ENCODE measurements at regions not wholly inside any gene's neighbourhood (a gene's known extent, or its start where the extent isn't known, plus 50 kb on each side); places are given as distances from the start of the nearest gene placed in this dataset.
A peak's percentile ranks its signal among the peaks of the same experiment; 100 is the strongest.

DNA sequence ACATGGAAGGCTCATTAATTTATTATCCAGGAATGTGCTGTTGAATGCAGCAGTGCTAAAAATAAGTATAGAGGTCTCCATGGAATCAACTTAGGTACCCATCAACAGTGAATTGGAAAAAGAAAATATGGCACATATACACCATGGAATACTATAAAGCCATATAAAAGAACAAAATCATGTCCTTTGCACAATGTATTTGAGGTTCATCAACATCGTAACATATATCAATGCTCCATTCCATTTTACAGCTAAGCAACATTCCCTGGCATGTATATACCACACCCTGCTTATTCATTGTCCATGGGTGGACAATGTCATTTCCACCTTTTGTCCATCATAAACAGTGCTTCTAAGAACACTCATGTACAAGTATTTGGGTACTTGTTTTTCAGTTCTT lies 147.8 kb upstream of the RASSF8 start:
- DNase-seq = no peak
- TF ChIP-seq, protein P1, sequence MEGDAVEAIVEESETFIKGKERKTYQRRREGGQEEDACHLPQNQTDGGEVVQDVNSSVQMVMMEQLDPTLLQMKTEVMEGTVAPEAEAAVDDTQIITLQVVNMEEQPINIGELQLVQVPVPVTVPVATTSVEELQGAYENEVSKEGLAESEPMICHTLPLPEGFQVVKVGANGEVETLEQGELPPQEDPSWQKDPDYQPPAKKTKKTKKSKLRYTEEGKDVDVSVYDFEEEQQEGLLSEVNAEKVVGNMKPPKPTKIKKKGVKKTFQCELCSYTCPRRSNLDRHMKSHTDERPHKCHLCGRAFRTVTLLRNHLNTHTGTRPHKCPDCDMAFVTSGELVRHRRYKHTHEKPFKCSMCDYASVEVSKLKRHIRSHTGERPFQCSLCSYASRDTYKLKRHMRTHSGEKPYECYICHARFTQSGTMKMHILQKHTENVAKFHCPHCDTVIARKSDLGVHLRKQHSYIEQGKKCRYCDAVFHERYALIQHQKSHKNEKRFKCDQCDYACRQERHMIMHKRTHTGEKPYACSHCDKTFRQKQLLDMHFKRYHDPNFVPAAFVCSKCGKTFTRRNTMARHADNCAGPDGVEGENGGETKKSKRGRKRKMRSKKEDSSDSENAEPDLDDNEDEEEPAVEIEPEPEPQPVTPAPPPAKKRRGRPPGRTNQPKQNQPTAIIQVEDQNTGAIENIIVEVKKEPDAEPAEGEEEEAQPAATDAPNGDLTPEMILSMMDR (IDR thresholded peaks at IDR 0.05) = no peak
- Mint-ChIP-seq H3K9me3 (peaks cover 11% of the 10 kb centered on the region), H3K27me3 (no peaks in the 10 kb centered on the region), H3K36me3 (ENCODE audit: low read depth) (no peaks in the 10 kb centered on the region), H3K4me3 (no peak overlapping the region), H3K4me1 (ENCODE audit: low read depth) (peaks cover 16% of the 10 kb centered on the region), H3K27ac (no peak overlapping the region)
- no peak for ATAC-seq
- intact Hi-C loops (cut with micrococcal nuclease) = no loop called here
- POLR2A ChIA-PET = no interaction called here
- CTCF ChIA-PET = no interaction called here

- H3K4me3 Mint-ChIP-seq = no peak overlapping the region
- CTCF ChIA-PET = no interaction called here
- intact Hi-C loops (cut with micrococcal nuclease) = no loop called here
- no peak overlapping the region for H3K27ac Mint-ChIP-seq
- TF ChIP-seq, protein P1 (IDR thresholded peaks at IDR 0.05) = no peak
- POLR2A ChIA-PET = no interaction called here
- ATAC-seq (peak; percentile 47), DNase-seq (peak; percentile 35)
- no peaks in the 10 kb centered on the region for H3K36me3 Mint-ChIP-seq (ENCODE audit: low read depth)
- H3K9me3 Mint-ChIP-seq = peaks cover 11% of the 10 kb centered on the region
- peaks cover 6% of the 10 kb centered on the region for H3K4me1 Mint-ChIP-seq (ENCODE audit: low read depth)
- no peaks in the 10 kb centered on the region for H3K27me3 Mint-ChIP-seq
Observed at GRCh38 chr12:25811656-25812126, 146.8 kb upstream of the RASSF8 start.

GRCh38 chr12:25812295-25812694 lies 146.2 kb upstream of the RASSF8 start:
- H3K36me3 Mint-ChIP-seq (ENCODE audit: low read depth) = no peaks in the 10 kb centered on the region
- H3K27ac Mint-ChIP-seq = no peak overlapping the region
- no peak overlapping the region for H3K4me3 Mint-ChIP-seq
- H3K27me3 Mint-ChIP-seq = no peaks in the 10 kb centered on the region
- ATAC-seq (no peak), DNase-seq (no peak)
- H3K9me3 Mint-ChIP-seq = peaks cover 11% of the 10 kb centered on the region
- ChIA-PET CTCF (no interaction called here), POLR2A (no interaction called here)
- intact Hi-C loops (cut with micrococcal nuclease) = no loop called here
- TF ChIP-seq, protein P1 (IDR thresholded peaks at IDR 0.05) = no peak
- H3K4me1 Mint-ChIP-seq (ENCODE audit: low read depth) = peaks cover 4% of the 10 kb centered on the region

- H3K4me1 Mint-ChIP-seq (ENCODE audit: low read depth) = peaks cover 4% of the 10 kb centered on the region
- ChIA-PET CTCF (no interaction called here), POLR2A (no interaction called here)
- H3K27ac Mint-ChIP-seq = no peak overlapping the region
- peaks cover 9% of the 10 kb centered on the region for H3K9me3 Mint-ChIP-seq
- intact Hi-C loops (cut with micrococcal nuclease) = no loop called here
- no peaks in the 10 kb centered on the region for H3K36me3 Mint-ChIP-seq (ENCODE audit: low read depth)
- TF ChIP-seq, protein P1 (IDR thresholded peaks at IDR 0.05) = no peak
- no peak overlapping the region for H3K4me3 Mint-ChIP-seq
- no peaks in the 10 kb centered on the region for H3K27me3 Mint-ChIP-seq
- no peak for ATAC-seq
- no peak for DNase-seq
Observed at GRCh38 chr12:25813843-25814242, 144.6 kb upstream of the RASSF8 start.

DNA sequence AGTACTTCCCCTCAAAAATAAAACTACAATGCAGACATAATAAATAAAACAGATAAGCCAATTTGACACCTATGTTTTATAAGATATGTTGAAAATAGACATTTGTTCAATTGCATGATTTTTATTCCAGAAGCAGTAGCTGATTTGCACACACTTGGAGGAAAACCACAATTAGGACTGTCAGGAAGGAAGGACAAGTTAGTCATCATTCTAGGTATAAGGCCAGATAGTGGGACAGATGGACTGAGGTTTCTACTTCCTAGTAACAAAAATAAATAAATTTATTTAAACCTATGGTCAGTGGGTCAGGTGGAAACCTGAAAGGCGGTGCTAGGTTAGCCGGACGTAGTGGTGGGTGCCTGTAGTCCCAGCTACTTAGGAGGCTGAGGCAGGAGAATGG lies 141.8 kb upstream of the RASSF8 start:
- Mint-ChIP-seq H3K27me3 (no peaks in the 10 kb centered on the region), H3K4me1 (ENCODE audit: low read depth) (peaks cover 1% of the 10 kb centered on the region), H3K27ac (no peak overlapping the region), H3K9me3 (no peaks in the 10 kb centered on the region), H3K36me3 (ENCODE audit: low read depth) (no peaks in the 10 kb centered on the region), H3K4me3 (no peak overlapping the region)
- ChIA-PET POLR2A (no interaction called here), CTCF (no interaction called here)
- DNase-seq (no peak), ATAC-seq (no peak)
- intact Hi-C loops (cut with micrococcal nuclease) = no loop called here
- TF ChIP-seq, protein P1 (IDR thresholded peaks at IDR 0.05) = no peak

Measured in activated CD8-positive, alpha-beta T cell treated with anti-CD3 and anti-CD28 coated beads for 36 hours (primary cell).